GM23248 (cell line): ENCODE measurements at regions not wholly inside any gene's neighbourhood (a gene's known extent, or its start where the extent isn't known, plus 50 kb on each side); places are given as distances from the start of the nearest gene placed in this dataset.

Source experiments
- EZH2 ChIP-seq: fragments of 200-600 bp; sonication (generic); IDR thresholded peaks from 2 replicates; pipeline ENCODE4 v1.6.1; 2018; ENCODE audit warnings: antibody characterized with exemption, mild to moderate bottlenecking; ENCODE audit not compliant: insufficient read depth, poor library complexity, severe bottlenecking
- EZH2phosphoT487 ChIP-seq: fragments of 200-600 bp; sonication (generic); IDR thresholded peaks from 2 replicates; pipeline ENCODE4 v1.6.1; 2018; ENCODE audit warnings: antibody characterized with exemption, moderate library complexity, mild to moderate bottlenecking, low read depth; ENCODE audit not compliant: insufficient read depth

DNA sequence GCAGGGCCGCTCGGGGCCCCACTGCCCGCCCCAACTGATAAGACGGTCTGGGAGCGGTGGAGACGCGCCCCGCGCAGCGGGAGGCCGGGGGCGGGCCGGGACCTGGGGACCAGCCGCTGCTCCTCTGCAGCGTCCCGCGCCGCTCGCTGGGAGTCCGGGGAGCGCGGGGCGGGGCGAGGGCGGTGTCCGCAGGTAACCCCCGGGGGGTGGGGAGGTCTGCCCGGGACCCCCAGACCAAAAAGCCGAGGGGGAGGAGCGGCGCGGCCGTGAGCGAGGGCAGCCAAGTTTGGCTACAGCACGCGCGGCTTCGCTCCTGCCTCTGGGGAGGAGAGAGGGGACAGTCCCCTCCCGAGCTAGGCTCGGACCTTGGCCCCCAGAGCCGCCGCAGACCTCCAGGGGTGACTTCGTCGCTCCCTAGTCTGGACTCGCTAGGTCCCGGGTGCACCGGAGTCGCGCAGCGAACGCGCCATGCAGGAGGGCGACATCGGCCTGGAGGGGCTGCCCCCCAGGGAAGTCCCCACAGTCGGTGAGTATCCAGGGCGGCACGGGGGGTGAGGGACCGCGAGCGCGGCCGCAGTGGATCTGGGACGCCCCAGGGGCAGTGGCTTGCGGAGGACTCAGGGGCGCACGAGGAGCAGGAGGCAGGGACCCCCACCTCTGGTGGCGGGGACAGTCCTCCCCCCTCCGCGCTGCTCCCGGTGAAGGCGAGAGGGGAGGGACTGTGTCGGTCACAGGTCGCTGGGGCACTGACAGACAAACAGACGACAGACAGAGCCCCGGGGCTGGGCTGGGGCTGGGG lies 92.3 kb upstream of the ANO1 start:
- TF ChIP-seq EZH2 (peak; percentile 59), EZH2phosphoT487 (no peak)
